Glutamatergic neuron (in vitro differentiated cells): ENCODE measurements at regions not wholly inside any gene's neighbourhood (a gene's known extent, or its start where the extent isn't known, plus 50 kb on each side); places are given as distances from the start of the nearest gene placed in this dataset.

Experiments used
- DNase-seq: peaks from one replicate; pipeline ENCODE4 v3.0.0; 2022
- H3K27ac Mint-ChIP-seq: one replicate; pipeline ENCODE4 v1.8.0; 2020; ENCODE audit warnings: mild to moderate bottlenecking, mixed read lengths, inconsistent platforms; ENCODE audit not compliant: unreplicated experiment
- H3K27me3 Mint-ChIP-seq: one replicate; pipeline ENCODE4 v1.8.0; 2020; ENCODE audit warnings: mild to moderate bottlenecking, moderate library complexity, mixed read lengths, inconsistent platforms; ENCODE audit not compliant: unreplicated experiment
- H3K36me3 Mint-ChIP-seq: one replicate; pipeline ENCODE4 v1.8.0; 2020; ENCODE audit warnings: mild to moderate bottlenecking, mixed read lengths, inconsistent platforms; ENCODE audit not compliant: unreplicated experiment
- H3K4me1 Mint-ChIP-seq: one replicate; pipeline ENCODE4 v1.8.0; 2020; ENCODE audit warnings: mild to moderate bottlenecking, low read depth, mixed read lengths, inconsistent platforms; ENCODE audit not compliant: unreplicated experiment
- H3K4me3 Mint-ChIP-seq: one replicate; pipeline ENCODE4 v1.8.0; 2020; ENCODE audit warnings: mild to moderate bottlenecking, mixed read lengths, inconsistent platforms; ENCODE audit not compliant: unreplicated experiment
- H3K9me3 Mint-ChIP-seq: one replicate; pipeline ENCODE4 v1.8.0; 2020; ENCODE audit warnings: mild to moderate bottlenecking, moderate library complexity, mixed read lengths, inconsistent platforms; ENCODE audit not compliant: unreplicated experiment
- TF ChIP-seq, protein P1 (sequence below): fragments of 200-600 bp; sonication (generic); IDR thresholded peaks from one replicate; pipeline ENCODE4 v1.5.0; 2021; ENCODE audit not compliant: partially characterized antibody, unreplicated experiment

GRCh38 chr2:37794717-37795116, 123.3 kb upstream of the CDC42EP3 start:
- Mint-ChIP-seq H3K4me1 (no peaks in the 10 kb centered on the region), H3K27me3 (peaks cover 2% of the 10 kb centered on the region), H3K36me3 (no peaks in the 10 kb centered on the region), H3K9me3 (peaks cover 2% of the 10 kb centered on the region), H3K4me3 (no peak overlapping the region), H3K27ac (no peak overlapping the region)
- TF ChIP-seq, protein P1, sequence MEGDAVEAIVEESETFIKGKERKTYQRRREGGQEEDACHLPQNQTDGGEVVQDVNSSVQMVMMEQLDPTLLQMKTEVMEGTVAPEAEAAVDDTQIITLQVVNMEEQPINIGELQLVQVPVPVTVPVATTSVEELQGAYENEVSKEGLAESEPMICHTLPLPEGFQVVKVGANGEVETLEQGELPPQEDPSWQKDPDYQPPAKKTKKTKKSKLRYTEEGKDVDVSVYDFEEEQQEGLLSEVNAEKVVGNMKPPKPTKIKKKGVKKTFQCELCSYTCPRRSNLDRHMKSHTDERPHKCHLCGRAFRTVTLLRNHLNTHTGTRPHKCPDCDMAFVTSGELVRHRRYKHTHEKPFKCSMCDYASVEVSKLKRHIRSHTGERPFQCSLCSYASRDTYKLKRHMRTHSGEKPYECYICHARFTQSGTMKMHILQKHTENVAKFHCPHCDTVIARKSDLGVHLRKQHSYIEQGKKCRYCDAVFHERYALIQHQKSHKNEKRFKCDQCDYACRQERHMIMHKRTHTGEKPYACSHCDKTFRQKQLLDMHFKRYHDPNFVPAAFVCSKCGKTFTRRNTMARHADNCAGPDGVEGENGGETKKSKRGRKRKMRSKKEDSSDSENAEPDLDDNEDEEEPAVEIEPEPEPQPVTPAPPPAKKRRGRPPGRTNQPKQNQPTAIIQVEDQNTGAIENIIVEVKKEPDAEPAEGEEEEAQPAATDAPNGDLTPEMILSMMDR: no peak
- no peak for DNase-seq

GRCh38 chr2:37795456-37795855, 124.0 kb upstream of the CDC42EP3 start:
- no peak overlapping the region for H3K27ac Mint-ChIP-seq
- no peak for DNase-seq
- no peak overlapping the region for H3K4me3 Mint-ChIP-seq
- H3K4me1 Mint-ChIP-seq: no peaks in the 10 kb centered on the region
- H3K27me3 Mint-ChIP-seq: peaks cover 2% of the 10 kb centered on the region
- no peaks in the 10 kb centered on the region for H3K36me3 Mint-ChIP-seq
- H3K9me3 Mint-ChIP-seq: peaks cover 2% of the 10 kb centered on the region
- TF ChIP-seq, protein P1: no peak

DNA sequence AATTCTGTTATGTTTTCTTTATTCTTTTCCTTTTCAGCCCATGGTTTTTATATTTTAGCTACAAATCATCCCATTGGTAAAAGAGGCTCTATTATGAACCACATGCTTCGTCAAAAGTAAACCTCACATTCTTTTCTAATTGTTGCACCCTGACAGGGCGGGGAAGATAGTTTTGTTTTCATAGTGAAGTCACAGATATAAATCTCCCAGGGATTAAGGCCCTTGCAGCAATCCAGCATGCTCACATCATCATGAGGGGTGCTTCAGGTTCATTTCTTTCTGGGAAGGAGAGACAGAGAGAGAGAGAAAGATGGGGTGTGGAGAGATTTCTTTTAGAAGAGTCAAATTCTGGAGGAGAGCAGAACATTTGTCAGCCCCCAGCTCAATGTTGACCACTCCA, 124.5 kb upstream of the CDC42EP3 start:
- Mint-ChIP-seq H3K9me3 (peaks cover 2% of the 10 kb centered on the region), H3K4me3 (no peak overlapping the region), H3K27ac (no peak overlapping the region), H3K36me3 (no peaks in the 10 kb centered on the region), H3K27me3 (peaks cover 3% of the 10 kb centered on the region), H3K4me1 (no peaks in the 10 kb centered on the region)
- TF ChIP-seq, protein P1: no peak
- no peak for DNase-seq

GRCh38 chr2:37796481-37796880, 125.0 kb upstream of the CDC42EP3 start:
- TF ChIP-seq, protein P1: no peak
- Mint-ChIP-seq H3K4me1 (no peaks in the 10 kb centered on the region), H3K9me3 (peaks cover 2% of the 10 kb centered on the region), H3K4me3 (no peak overlapping the region), H3K27ac (no peak overlapping the region), H3K27me3 (peaks cover 3% of the 10 kb centered on the region), H3K36me3 (no peaks in the 10 kb centered on the region)
- no peak for DNase-seq

DNA sequence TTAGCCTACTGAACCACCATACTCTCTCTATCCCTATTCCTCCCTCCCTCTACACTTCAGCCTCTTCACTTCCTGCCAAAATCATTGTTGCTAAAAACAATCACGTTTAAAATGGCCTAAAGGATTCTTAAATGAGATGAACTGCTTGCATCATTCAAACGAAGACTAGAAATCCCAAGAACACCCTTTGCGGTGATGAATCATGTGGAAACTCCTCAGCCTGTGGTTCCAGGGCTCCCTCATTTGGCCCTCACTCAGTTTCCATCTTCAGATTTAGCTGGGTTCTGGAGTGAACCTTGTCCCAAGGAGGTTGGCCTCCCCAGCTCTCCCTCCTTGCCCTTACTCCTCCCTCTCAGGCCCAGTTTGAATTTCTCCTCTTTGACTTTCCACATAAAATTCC, 125.6 kb upstream of the CDC42EP3 start:
- Mint-ChIP-seq H3K4me1 (no peaks in the 10 kb centered on the region), H3K9me3 (peaks cover 2% of the 10 kb centered on the region), H3K27me3 (peaks cover 3% of the 10 kb centered on the region), H3K27ac (no peak overlapping the region), H3K4me3 (no peak overlapping the region), H3K36me3 (no peaks in the 10 kb centered on the region)
- no peak for DNase-seq
- TF ChIP-seq, protein P1: no peak
